ENCODE measurements at regions not wholly inside any gene's neighbourhood (a gene's known extent, or its start where the extent isn't known, plus 50 kb on each side); places are given as distances from the start of the nearest gene placed in this dataset.

DNA sequence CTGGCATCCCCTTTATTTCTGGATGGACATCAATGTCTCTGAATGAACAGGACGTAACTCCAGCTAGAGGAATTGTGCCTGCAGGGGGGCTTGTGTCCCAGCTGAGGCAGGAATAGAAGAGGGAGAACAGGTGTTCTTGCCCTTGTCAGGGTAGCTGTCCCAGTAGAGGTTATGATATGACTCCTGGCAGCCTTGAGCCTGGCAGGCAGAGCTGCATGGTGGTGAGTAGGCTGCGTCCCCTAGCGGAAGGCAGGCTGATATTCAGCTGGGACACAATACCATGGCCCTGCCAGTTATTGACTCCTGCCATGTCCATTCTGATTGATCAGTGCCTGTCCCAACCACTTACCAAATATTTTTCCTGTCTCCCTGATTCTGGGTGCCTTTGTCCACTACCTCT, 197.2 kb downstream of the RAP2A start:
- TF ChIP-seq POLR2AphosphoS5 (IDR thresholded peaks at IDR 0.05; ENCODE audit: low read depth, low read length) = no peak
- TF ChIP-seq, protein P1, sequence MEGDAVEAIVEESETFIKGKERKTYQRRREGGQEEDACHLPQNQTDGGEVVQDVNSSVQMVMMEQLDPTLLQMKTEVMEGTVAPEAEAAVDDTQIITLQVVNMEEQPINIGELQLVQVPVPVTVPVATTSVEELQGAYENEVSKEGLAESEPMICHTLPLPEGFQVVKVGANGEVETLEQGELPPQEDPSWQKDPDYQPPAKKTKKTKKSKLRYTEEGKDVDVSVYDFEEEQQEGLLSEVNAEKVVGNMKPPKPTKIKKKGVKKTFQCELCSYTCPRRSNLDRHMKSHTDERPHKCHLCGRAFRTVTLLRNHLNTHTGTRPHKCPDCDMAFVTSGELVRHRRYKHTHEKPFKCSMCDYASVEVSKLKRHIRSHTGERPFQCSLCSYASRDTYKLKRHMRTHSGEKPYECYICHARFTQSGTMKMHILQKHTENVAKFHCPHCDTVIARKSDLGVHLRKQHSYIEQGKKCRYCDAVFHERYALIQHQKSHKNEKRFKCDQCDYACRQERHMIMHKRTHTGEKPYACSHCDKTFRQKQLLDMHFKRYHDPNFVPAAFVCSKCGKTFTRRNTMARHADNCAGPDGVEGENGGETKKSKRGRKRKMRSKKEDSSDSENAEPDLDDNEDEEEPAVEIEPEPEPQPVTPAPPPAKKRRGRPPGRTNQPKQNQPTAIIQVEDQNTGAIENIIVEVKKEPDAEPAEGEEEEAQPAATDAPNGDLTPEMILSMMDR (IDR thresholded peaks at IDR 0.05) = no peak
- TF ChIP-seq, protein P2, sequence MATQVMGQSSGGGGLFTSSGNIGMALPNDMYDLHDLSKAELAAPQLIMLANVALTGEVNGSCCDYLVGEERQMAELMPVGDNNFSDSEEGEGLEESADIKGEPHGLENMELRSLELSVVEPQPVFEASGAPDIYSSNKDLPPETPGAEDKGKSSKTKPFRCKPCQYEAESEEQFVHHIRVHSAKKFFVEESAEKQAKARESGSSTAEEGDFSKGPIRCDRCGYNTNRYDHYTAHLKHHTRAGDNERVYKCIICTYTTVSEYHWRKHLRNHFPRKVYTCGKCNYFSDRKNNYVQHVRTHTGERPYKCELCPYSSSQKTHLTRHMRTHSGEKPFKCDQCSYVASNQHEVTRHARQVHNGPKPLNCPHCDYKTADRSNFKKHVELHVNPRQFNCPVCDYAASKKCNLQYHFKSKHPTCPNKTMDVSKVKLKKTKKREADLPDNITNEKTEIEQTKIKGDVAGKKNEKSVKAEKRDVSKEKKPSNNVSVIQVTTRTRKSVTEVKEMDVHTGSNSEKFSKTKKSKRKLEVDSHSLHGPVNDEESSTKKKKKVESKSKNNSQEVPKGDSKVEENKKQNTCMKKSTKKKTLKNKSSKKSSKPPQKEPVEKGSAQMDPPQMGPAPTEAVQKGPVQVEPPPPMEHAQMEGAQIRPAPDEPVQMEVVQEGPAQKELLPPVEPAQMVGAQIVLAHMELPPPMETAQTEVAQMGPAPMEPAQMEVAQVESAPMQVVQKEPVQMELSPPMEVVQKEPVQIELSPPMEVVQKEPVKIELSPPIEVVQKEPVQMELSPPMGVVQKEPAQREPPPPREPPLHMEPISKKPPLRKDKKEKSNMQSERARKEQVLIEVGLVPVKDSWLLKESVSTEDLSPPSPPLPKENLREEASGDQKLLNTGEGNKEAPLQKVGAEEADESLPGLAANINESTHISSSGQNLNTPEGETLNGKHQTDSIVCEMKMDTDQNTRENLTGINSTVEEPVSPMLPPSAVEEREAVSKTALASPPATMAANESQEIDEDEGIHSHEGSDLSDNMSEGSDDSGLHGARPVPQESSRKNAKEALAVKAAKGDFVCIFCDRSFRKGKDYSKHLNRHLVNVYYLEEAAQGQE (IDR thresholded peaks at IDR 0.05; ENCODE audit: insufficient read depth in 1 of 2, low read depth in 2 of 2, low read length in 1 of 2) = no peak
